ENCODE measurements at regions not wholly inside any gene's neighbourhood (a gene's known extent, or its start where the extent isn't known, plus 50 kb on each side); places are given as distances from the start of the nearest gene placed in this dataset.
"Not testable (repeated sequence)": the region's sequence is repeated elsewhere in the genome, so short reads cannot be mapped to it uniquely, and the experiment has no call there.

GRCh38 chr6:25197111-25197510, 82.1 kb upstream of the CARMIL1 start:
- H3K4me3 ChIP-seq (ENCODE audit: low read depth, low read length): no peak overlapping the region
- no peak for DNase-seq (ENCODE audit: low read depth)
- TF ChIP-seq CTCF (conservative IDR thresholded peaks at IDR 0.05; ENCODE audit: low read depth, low read length): no peak

DNA sequence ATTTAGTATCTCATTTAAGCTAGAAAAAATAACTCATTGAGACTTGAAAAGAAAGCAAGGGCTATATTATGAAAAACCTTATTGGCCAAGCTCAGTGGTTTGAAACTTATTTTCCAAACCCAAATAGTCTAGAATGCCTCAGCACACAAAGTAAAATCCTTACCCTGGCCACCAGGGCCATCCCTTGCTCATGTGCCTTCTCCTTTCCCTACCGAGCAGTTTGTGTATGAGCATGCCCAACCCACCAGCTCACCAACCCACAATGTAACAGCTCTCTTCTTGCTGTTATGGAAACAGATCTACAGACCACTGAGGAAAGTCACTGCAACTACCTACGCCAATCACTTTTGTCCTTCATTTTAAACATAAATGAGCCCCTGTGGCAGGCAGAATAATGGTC, 79.6 kb upstream of the CARMIL1 start:
- no peak overlapping the region for H3K4me3 ChIP-seq (ENCODE audit: low read depth, low read length)
- no peak for DNase-seq (ENCODE audit: low read depth)
- TF ChIP-seq CTCF (conservative IDR thresholded peaks at IDR 0.05; ENCODE audit: low read depth, low read length): no peak

GRCh38 chr6:25202504-25202903, 76.7 kb upstream of the CARMIL1 start:
- no peak for TF ChIP-seq CTCF (conservative IDR thresholded peaks at IDR 0.05; ENCODE audit: low read depth, low read length)
- DNase-seq (ENCODE audit: low read depth): peak; percentile 68
- no peak overlapping the region for H3K4me3 ChIP-seq (ENCODE audit: low read depth, low read length)

DNA sequence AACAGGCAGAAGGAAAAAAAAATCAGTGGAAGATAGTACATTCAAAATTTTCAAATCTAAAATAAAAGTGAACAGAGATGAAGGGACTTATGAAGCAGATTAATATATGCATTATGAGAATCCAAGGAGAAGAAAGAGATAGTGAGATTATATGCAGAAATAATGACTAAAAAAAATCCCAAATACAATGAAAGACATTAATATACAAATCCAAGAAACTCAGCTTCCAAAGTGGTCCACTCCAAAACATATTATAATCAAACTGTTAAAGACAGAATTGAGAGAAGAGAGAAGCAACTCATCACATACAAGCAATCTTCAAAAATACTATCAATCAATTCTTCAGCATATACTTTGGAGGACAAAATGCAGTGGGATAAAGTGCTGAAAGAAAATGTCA, 73.5 kb upstream of the CARMIL1 start:
- TF ChIP-seq CTCF (conservative IDR thresholded peaks at IDR 0.05; ENCODE audit: low read depth, low read length): no peak
- DNase-seq (ENCODE audit: low read depth): no peak
- H3K4me3 ChIP-seq (ENCODE audit: low read depth, low read length): no peak overlapping the region

- not testable (repeated sequence) for H3K4me3 ChIP-seq (ENCODE audit: low read depth, low read length); DNase-seq (ENCODE audit: low read depth)
These were observed 71.6 kb upstream of the CARMIL1 start for GRCh38 chr6:25207453-25208155.

GRCh38 chr6:25215881-25216280, 63.3 kb upstream of the CARMIL1 start:
- no peak for TF ChIP-seq CTCF (conservative IDR thresholded peaks at IDR 0.05; ENCODE audit: low read depth, low read length)
- no peak overlapping the region for H3K4me3 ChIP-seq (ENCODE audit: low read depth, low read length)
- DNase-seq (ENCODE audit: low read depth): peak; percentile 14

DNA sequence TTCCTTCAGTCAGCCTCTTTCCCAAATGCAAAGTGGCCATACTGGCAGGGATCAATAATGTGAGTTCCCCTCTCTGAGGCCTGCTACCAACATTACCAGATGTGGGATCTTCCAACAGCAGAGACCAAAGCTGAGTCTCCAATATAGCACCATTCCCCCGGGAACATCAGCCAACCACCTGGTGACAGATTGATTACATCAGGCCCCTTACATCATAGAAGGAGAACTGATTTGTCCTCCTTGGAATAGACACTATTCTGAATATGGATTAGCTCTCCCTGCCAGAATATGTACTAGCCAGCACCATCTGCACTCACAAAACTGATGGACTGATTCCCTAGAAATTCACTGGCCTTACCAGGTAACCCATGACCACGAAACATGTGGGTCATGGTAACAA, 61.9 kb upstream of the CARMIL1 start:
- DNase-seq (ENCODE audit: low read depth): no peak
- no peak overlapping the region for H3K4me3 ChIP-seq (ENCODE audit: low read depth, low read length)
- no peak for TF ChIP-seq CTCF (conservative IDR thresholded peaks at IDR 0.05; ENCODE audit: low read depth, low read length)

Measured in choroid plexus epithelial cell (primary cell).